SU-DHL-6 (cell line): ENCODE measurements at regions not wholly inside any gene's neighbourhood (a gene's known extent, or its start where the extent isn't known, plus 50 kb on each side); places are given as distances from the start of the nearest gene placed in this dataset.

Experiments used
- H2AFZ ChIP-seq: fragments of 200-600 bp; sonication (generic); 2 replicates; pipeline ENCODE4 v1.6.1; 2014; ENCODE audit warnings: low read depth, mild to moderate bottlenecking, moderate library complexity, mixed read lengths, antibody characterized with exemption, low read length; ENCODE audit not compliant: severe bottlenecking
- H3F3A ChIP-seq: fragments of 200-600 bp; shearing (Covaris generic); 2 replicates; pipeline ENCODE4 v1.6.0; 2016; ENCODE audit warnings: antibody characterized with exemption, mild to moderate bottlenecking; ENCODE audit not compliant: insufficient read depth
- H3K27ac ChIP-seq: fragments of 200-600 bp; sonication (generic); 2 replicates; pipeline ENCODE4 v1.5.1; 2016; ENCODE audit warnings: low read depth, mild to moderate bottlenecking, low read length, moderate library complexity, mixed read lengths
- H3K27me3 ChIP-seq: fragments of 200-600 bp; sonication (generic), shearing (Covaris generic); 2 replicates; pipeline ENCODE4 v1.6.0; 2014; ENCODE audit warnings: mild to moderate bottlenecking, low read length
- H3K36me3 ChIP-seq: fragments of 200-600 bp; sonication (generic); 2 replicates; pipeline ENCODE4 v1.6.1; 2014; ENCODE audit warnings: mild to moderate bottlenecking, low read length, mixed read lengths
- H3K4me2 ChIP-seq: fragments of 300-600, 200-600 bp; shearing (Covaris generic), sonication (generic); 2 replicates; pipeline ENCODE4 v1.6.0; 2014; ENCODE audit warnings: low read length, low read depth, mild to moderate bottlenecking; ENCODE audit not compliant: poor library complexity, severe bottlenecking
- H3K4me3 ChIP-seq: fragments of 200-600 bp; sonication (generic); 2 replicates; pipeline ENCODE4 v1.5.1; 2014; ENCODE audit warnings: antibody characterized with exemption, low read length, mild to moderate bottlenecking, mixed read lengths; ENCODE audit not compliant: insufficient read depth, poor library complexity, severe bottlenecking
- H3K79me2 ChIP-seq: fragments of 200-600 bp; sonication (generic); 2 replicates; pipeline ENCODE4 v1.6.1; 2014; ENCODE audit warnings: mild to moderate bottlenecking, low read length, moderate library complexity; ENCODE audit not compliant: insufficient read depth
- H3K9ac ChIP-seq: fragments of 200-600 bp; sonication (generic); 2 replicates; pipeline ENCODE4 v1.7.0; 2014; ENCODE audit warnings: mild to moderate bottlenecking, low read length
- H3K9me2 ChIP-seq: fragments of 200-600 bp; sonication (generic); replicated peaks from 2 replicates; pipeline ENCODE4 v1.6.1; 2014; ENCODE audit warnings: low read length; ENCODE audit not compliant: insufficient read depth
- H3K9me3 ChIP-seq: fragments of 200-600 bp; sonication (generic); 2 replicates; pipeline ENCODE4 v1.6.1; 2014; ENCODE audit warnings: low read length, mixed read lengths; ENCODE audit not compliant: insufficient read depth
- H4K20me1 ChIP-seq: fragments of 200-600 bp; sonication (generic); 2 replicates; pipeline ENCODE4 v1.6.1; 2014; ENCODE audit warnings: low read depth, mild to moderate bottlenecking, antibody characterized with exemption, low read length, moderate library complexity, mixed read lengths
- CTCF ChIP-seq: fragments of 200-600 bp; sonication (generic); IDR thresholded peaks from one replicate; pipeline ENCODE4 v1.5.1; 2017; ENCODE audit warnings: antibody characterized with exemption, mild to moderate bottlenecking, low read length, moderate library complexity; ENCODE audit not compliant: insufficient read depth, poor library complexity, severe bottlenecking
- EZH2phosphoT487 ChIP-seq: fragments of 200-600 bp; sonication (generic), shearing (Covaris generic); conservative IDR thresholded peaks from 2 replicates; pipeline ENCODE4 v1.6.1; 2018; ENCODE audit warnings: mild to moderate bottlenecking, antibody characterized with exemption, low read length, moderate library complexity, mixed read lengths

DNA sequence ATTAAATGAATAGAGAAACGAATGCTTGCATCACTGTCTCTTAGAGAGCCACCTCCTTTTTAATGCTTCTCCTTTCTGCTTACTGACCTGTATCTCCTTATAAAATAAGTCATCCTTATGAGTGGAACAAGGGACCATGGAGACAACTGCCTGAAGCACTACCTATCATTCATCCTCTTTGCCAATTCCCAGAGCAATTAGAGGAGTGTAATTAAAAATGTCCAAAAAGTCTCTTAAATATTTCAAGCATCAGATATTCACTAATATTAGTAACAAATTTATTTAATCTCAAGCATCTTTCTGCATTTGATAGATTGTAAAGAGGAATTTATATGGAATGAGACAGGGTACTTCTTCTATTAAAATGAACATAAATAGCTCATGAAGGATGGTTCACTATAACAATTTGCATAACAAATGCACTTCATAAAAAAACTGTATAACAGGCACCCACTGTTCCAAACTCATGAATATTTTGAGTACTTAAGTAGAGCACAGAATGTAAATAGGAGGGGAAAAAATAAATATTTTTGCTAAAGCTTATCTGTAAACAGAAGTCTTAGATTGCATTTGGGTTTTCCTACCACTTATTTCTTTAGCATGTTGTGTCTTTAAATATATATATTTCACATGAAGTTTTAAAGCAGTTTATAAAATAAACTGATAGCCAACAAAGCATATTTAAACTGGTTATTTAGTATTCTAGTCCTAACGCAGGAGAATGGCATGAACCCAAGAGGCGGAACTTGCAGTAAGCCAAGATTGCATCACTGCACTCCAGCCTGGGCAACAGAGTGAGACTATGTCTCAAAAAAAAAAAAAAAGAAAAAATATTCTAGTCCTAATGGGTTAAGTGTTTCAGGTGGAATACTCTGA, 269.3 kb downstream of the TBL1XR1 start:
- H3K9ac ChIP-seq = no peak overlapping the region
- no peak overlapping the region for H3K27ac ChIP-seq
- H3K4me2 ChIP-seq = no peak overlapping the region
- no peaks in the 10 kb centered on the region for H3K9me2 ChIP-seq
- TF ChIP-seq CTCF (no peak), EZH2phosphoT487 (no peak)
- H3K9me3 ChIP-seq = no peaks in the 10 kb centered on the region
- no peaks in the 10 kb centered on the region for H3K79me2 ChIP-seq
- no peaks in the 10 kb centered on the region for H3K36me3 ChIP-seq
- H3F3A ChIP-seq = no peaks in the 10 kb centered on the region
- H4K20me1 ChIP-seq = no peaks in the 10 kb centered on the region
- no peak overlapping the region for H3K4me3 ChIP-seq
- 0 out of 2 replicates have a peak, but pooled peaks cover 4% of the 10 kb centered on the region for H3K27me3 ChIP-seq
- no peak overlapping the region for H2AFZ ChIP-seq

DNA sequence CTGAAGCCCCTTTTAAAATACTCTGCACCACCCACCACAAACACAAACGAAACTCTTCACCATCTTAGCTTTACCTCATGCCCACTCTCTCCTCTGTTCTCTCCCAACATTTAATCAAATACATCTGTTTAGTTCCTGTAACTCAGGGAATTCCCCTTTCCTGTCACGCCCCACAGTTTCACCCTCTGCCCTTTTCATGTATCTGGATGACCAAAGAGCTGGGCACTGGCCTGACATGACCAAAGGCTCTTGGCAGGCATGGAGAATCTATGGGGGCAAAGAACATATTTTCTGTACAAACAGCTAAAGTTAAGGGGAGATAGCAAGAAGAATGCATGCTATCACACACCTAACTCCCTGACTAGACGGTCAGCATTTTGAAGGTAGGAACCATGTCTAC, 270.0 kb downstream of the TBL1XR1 start:
- no peaks in the 10 kb centered on the region for H4K20me1 ChIP-seq
- H3K9me2 ChIP-seq = no peaks in the 10 kb centered on the region
- no peak overlapping the region for H2AFZ ChIP-seq
- no peak overlapping the region for H3K4me3 ChIP-seq
- H3F3A ChIP-seq = no peaks in the 10 kb centered on the region
- H3K4me2 ChIP-seq = no peak overlapping the region
- no peak overlapping the region for H3K9ac ChIP-seq
- TF ChIP-seq CTCF (no peak), EZH2phosphoT487 (no peak)
- 0 out of 2 replicates have a peak, but pooled peaks cover 1% of the 10 kb centered on the region for H3K27me3 ChIP-seq
- no peaks in the 10 kb centered on the region for H3K79me2 ChIP-seq
- no peaks in the 10 kb centered on the region for H3K36me3 ChIP-seq
- H3K9me3 ChIP-seq = no peaks in the 10 kb centered on the region
- H3K27ac ChIP-seq = no peak overlapping the region

- H3K4me3 ChIP-seq = no peak overlapping the region
- H3K9me2 ChIP-seq = no peaks in the 10 kb centered on the region
- H3K27me3 ChIP-seq = no peaks in the 10 kb centered on the region
- H2AFZ ChIP-seq = no peak overlapping the region
- H3K9me3 ChIP-seq = no peaks in the 10 kb centered on the region
- no peaks in the 10 kb centered on the region for H3K79me2 ChIP-seq
- no peak overlapping the region for H3K9ac ChIP-seq
- no peaks in the 10 kb centered on the region for H3F3A ChIP-seq
- H4K20me1 ChIP-seq = no peaks in the 10 kb centered on the region
- H3K27ac ChIP-seq = no peak overlapping the region
- TF ChIP-seq CTCF (no peak), EZH2phosphoT487 (no peak)
- H3K4me2 ChIP-seq = no peak overlapping the region
- H3K36me3 ChIP-seq = no peaks in the 10 kb centered on the region
Observed at GRCh38 chr3:176926688-176927087, 270.6 kb downstream of the TBL1XR1 start.
